A549 (cell line): ENCODE measurements at regions not wholly inside any gene's neighbourhood (a gene's known extent, or its start where the extent isn't known, plus 50 kb on each side); places are given as distances from the start of the nearest gene placed in this dataset.

ENCODE experiments used
- EP300 ChIP-seq, 2 experiments: fragments of >200 bp; sonication (Bioruptor Twin); formaldehyde crosslinking; IDR thresholded peaks; 2 replicates in 1 of 2; 3 replicates in 1 of 2; pipeline ENCODE4 v1.6.1; 2016 to 2017
- PBX3 ChIP-seq: IDR thresholded peaks from 2 replicates; pipeline ENCODE4 v1.6.1; 2012
- POLR2A ChIP-seq: IDR thresholded peaks from 2 replicates; pipeline ENCODE4 v1.6.1; 2012; ENCODE audit warnings: mild to moderate bottlenecking, low read length
- POLR2AphosphoS2 ChIP-seq: conservative IDR thresholded peaks from 2 replicates; pipeline ENCODE4 v1.6.1; 2012; ENCODE audit warnings: low read length, improper control_type of control experiment, inconsistent platforms
- REST ChIP-seq: fragments of 200-600 bp; sonication (generic); IDR thresholded peaks from 2 replicates; pipeline ENCODE4 v1.6.1; 2016; ENCODE audit warnings: antibody characterized with exemption, mild to moderate bottlenecking, moderate library complexity
- RNF2 ChIP-seq: fragments of 200-600 bp; sonication (generic); IDR thresholded peaks from 2 replicates; pipeline ENCODE4 v1.6.1; 2016; ENCODE audit warnings: low read depth, mild to moderate bottlenecking, antibody characterized with exemption, moderate library complexity, borderline replicate concordance

GRCh38 chr4:81838586-81838985, 366.9 kb upstream of the RASGEF1B start:
- no peak for TF ChIP-seq EP300 (IDR thresholded peaks at IDR 0.05)
- TF ChIP-seq REST = no peak
- no peak for TF ChIP-seq POLR2AphosphoS2
- no peak for TF ChIP-seq PBX3
- no peak for TF ChIP-seq RNF2
- no peak for TF ChIP-seq POLR2A
